ENCODE measurements at regions not wholly inside any gene's neighbourhood (a gene's known extent, or its start where the extent isn't known, plus 50 kb on each side); places are given as distances from the start of the nearest gene placed in this dataset.

DNA sequence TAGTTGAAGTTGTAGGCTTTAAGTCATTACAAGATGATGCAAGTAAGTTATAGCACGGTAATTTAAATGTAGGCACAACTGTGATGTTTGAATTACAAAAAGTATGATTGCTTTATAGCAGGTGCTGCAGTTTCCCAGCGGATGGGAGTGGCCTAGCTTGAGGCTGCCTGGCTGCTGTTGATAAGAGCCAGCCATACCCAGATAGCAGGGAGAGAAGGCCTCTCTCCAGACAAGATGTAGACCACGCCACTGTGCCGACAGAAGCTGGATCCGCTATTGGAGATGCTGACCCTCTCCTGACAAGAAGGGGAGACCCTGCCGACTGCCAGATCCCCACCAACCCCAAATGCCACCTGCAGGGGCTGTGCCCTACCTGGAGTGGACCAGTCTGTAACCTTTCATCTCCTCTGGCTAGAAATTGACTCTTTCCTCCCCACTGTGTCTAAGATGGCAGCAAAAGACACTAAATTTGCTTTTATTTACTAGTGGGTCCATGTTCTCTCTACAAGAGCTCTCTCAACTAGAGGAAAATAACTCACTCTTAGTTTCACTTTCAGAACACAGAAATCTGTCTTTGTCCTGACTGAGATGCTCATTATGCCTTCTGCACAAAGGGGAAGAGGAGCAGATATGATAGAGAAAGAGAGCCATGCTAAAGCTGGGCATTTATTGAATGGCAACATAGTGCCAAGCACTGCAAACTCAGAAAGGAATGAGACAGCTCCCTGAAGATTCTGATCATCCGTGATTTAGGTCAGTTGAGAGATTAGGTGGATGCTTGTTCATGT lies 127.9 kb downstream of the URB2 start:
- TF ChIP-seq POLR2AphosphoS5 (IDR thresholded peaks at IDR 0.05) (no peak), POLR2A (IDR thresholded peaks at IDR 0.05; ENCODE audit: low read depth) (no peak), EP300 (IDR thresholded peaks at IDR 0.05) (no peak)
- TF ChIP-seq, protein P1, sequence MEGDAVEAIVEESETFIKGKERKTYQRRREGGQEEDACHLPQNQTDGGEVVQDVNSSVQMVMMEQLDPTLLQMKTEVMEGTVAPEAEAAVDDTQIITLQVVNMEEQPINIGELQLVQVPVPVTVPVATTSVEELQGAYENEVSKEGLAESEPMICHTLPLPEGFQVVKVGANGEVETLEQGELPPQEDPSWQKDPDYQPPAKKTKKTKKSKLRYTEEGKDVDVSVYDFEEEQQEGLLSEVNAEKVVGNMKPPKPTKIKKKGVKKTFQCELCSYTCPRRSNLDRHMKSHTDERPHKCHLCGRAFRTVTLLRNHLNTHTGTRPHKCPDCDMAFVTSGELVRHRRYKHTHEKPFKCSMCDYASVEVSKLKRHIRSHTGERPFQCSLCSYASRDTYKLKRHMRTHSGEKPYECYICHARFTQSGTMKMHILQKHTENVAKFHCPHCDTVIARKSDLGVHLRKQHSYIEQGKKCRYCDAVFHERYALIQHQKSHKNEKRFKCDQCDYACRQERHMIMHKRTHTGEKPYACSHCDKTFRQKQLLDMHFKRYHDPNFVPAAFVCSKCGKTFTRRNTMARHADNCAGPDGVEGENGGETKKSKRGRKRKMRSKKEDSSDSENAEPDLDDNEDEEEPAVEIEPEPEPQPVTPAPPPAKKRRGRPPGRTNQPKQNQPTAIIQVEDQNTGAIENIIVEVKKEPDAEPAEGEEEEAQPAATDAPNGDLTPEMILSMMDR (IDR thresholded peaks at IDR 0.05) = no peak
- intact Hi-C loops (cut with DNase I) = no loop called here
- H3K27ac ChIP-seq (replicated peaks in 1 of 4) = no peak overlapping the region
- no peaks in the 10 kb centered on the region for H3K36me3 ChIP-seq
- no peak overlapping the region for H3K4me3 ChIP-seq
- H3K9me3 ChIP-seq = peaks cover 0 to 16% (median 10%) of the 10 kb centered on the region in 4 donors
- WGBS = 61% methylated on average over 7 of the region's 7 CpGs
- no peaks in the 10 kb centered on the region for H3K27me3 ChIP-seq
- no peaks in the 10 kb centered on the region for H3K4me1 ChIP-seq
- DNase-seq (ENCODE audit: extremely low spot score) = no peak

DNA sequence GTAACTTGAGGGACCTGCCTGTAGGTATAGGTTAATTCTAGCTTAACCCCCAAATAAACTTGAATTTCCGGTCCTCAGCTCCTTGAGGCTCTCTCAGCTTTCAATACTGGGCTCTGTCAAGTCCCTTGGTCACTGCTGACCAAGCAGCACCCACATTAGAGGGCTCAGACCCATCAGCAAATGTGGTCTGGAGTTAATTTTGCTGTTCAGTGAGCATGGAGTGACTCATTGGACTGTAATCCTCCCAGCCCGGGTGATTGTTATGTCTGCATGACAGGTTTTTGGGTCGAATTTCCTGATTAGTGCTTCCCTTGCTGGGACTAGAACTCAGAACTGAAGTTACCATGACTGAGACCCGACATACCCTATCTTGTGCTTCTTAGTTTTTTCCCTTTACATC lies 130.6 kb downstream of the URB2 start:
- WGBS = 60% methylated on average over 4 of the region's 4 CpGs
- peaks cover 0 to 16% (median 10%) of the 10 kb centered on the region in 4 donors for H3K9me3 ChIP-seq
- intact Hi-C loops (cut with DNase I) = no loop called here
- no peaks in the 10 kb centered on the region for H3K4me1 ChIP-seq
- no peaks in the 10 kb centered on the region for H3K36me3 ChIP-seq
- no peaks in the 10 kb centered on the region for H3K27me3 ChIP-seq
- no peak overlapping the region for H3K27ac ChIP-seq (replicated peaks in 1 of 4)
- H3K4me3 ChIP-seq = no peak overlapping the region
- TF ChIP-seq, protein P1 (IDR thresholded peaks at IDR 0.05) = no peak
- TF ChIP-seq EP300 (IDR thresholded peaks at IDR 0.05) = no peak
- DNase-seq (ENCODE audit: extremely low spot score) = peak; percentile 45

DNA sequence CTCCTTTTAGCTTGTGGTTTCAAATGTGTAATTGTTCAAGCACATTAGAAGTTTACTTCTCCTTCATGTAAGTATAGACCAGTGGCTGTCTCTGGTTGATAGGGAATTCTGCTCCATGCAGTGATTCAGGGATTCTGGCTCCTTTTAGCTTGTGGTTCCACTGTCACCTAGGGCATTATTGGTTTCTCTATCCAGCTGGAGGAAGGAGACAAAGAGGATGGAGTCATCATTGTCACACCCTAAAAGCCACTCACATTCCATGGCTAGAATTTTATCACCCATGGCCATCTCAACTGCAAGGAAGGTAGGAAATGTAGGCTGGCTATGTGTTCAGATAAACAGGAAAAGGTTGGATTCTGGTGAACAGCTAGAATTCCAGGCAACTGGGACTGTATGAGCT lies 131.2 kb downstream of the URB2 start:
- Histone ChIP-seq H3K27me3 (no peaks in the 10 kb centered on the region), H3K4me1 (no peaks in the 10 kb centered on the region), H3K9me3 (peaks cover 0 to 16% (median 10%) of the 10 kb centered on the region in 4 donors), H3K36me3 (no peaks in the 10 kb centered on the region), H3K4me3 (no peak overlapping the region), H3K27ac (replicated peaks in 1 of 4) (no peak overlapping the region)
- TF ChIP-seq POLR2AphosphoS5 (IDR thresholded peaks at IDR 0.05) = no peak
- no peak for TF ChIP-seq EP300 (IDR thresholded peaks at IDR 0.05)
- TF ChIP-seq, protein P1 (IDR thresholded peaks at IDR 0.05) = no peak
- TF ChIP-seq POLR2A (IDR thresholded peaks at IDR 0.05; ENCODE audit: low read depth) = no peak
- no peak for DNase-seq (ENCODE audit: extremely low spot score)
- intact Hi-C loops (cut with DNase I) = no loop called here

DNA sequence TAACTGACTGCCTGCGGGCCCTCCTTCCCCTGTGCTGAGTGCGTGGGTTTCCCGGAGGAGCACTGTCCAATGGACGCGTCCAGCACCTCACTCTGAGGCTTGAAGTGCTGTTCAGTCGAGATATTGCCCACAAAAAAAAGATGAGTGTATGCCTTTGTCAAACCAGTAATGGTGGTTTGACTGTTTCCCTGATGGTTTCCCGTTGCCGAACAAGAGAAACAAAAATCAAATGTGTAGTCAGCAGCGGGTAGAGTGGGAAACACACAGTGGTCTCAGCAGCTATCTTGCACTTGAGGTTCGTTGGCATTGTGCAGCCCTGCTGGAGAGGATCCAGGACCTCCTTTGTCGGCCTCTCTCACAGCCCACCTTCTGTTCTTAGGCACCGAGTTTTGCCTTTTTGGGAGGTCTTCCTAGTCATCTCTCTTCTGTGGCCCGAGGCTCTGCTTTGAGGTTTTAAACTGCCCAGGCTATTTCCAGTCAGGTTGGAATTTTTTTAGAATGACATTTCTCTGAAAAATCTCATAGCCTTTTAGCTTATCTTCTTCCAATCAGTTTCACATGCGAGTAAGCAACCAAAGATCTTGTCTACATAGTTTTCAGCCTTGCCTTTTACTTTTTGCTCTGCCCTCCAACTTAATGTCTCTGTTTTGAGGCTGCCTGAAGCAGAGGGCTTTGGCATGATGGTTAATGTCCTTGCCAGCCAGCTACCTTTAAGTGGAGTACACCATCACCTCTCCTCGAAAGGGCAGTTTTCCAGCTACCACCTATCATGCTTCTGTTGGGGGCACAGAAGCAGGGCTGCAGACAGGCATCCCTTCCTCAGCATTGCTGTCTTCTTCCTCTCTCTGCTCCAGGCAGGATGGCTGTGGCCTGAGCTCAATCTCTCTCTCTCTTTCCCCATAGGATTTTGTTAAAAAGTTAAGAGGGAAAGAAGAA lies 132.3 kb downstream of the URB2 start:
- no peaks in the 10 kb centered on the region for H3K4me1 ChIP-seq
- no peak overlapping the region for H3K4me3 ChIP-seq
- intact Hi-C loops (cut with DNase I) = no loop called here
- no peaks in the 10 kb centered on the region for H3K27me3 ChIP-seq
- peak; percentile 62 for DNase-seq (ENCODE audit: extremely low spot score)
- H3K27ac ChIP-seq (replicated peaks in 1 of 4) = no peak overlapping the region
- no peaks in the 10 kb centered on the region for H3K36me3 ChIP-seq
- WGBS = 84% methylated on average over 15 of the region's 15 CpGs
- no peak for TF ChIP-seq POLR2AphosphoS5 (IDR thresholded peaks at IDR 0.05)
- no peak for TF ChIP-seq EP300 (IDR thresholded peaks at IDR 0.05)
- TF ChIP-seq POLR2A (IDR thresholded peaks at IDR 0.05; ENCODE audit: low read depth) = no peak
- TF ChIP-seq, protein P1 (IDR thresholded peaks at IDR 0.05) = no peak
- peaks cover 0 to 16% (median 10%) of the 10 kb centered on the region in 4 donors for H3K9me3 ChIP-seq

Measured in esophagus muscularis mucosa (tissue), 4 donors.